Esophagus squamous epithelium (tissue), 5 donors: ENCODE measurements at regions not wholly inside any gene's neighbourhood (a gene's known extent, or its start where the extent isn't known, plus 50 kb on each side); places are given as distances from the start of the nearest gene placed in this dataset.

ENCODE experiments used
- DNase-seq: peaks from one replicate; lab custom pipeline; 2025; lab: John Stamatoyannopoulos, UW
- H3K27ac ChIP-seq, 4 donors: fragments of 200-600 bp; sonication (generic); one replicate each; pipeline ENCODE4 v1.5.1; 2016 to 2019; ENCODE audit warnings: mild to moderate bottlenecking in 1 of 4
- H3K27me3 ChIP-seq, 4 donors: fragments of 200-600 bp; sonication (generic); 1 replicate in 3 of 4; 2 replicates in 1 of 4; pipeline versions ENCODE4 v1.5.1 to v1.6.0; 2017 to 2021; ENCODE audit warnings: antibody characterized with exemption in 1 of 4
- H3K36me3 ChIP-seq, 3 donors: fragments of 200-600 bp; sonication (generic); one replicate each; pipeline ENCODE4 v1.5.1; 2016 to 2019
- H3K4me1 ChIP-seq, 3 donors: fragments of 200-600 bp; sonication (generic); one replicate each; pipeline ENCODE4 v1.5.1; 2017 to 2019
- H3K4me3 ChIP-seq, 4 donors: fragments of 200-600 bp; sonication (generic); 1 replicate in 3 of 4; 2 replicates in 1 of 4; pipeline ENCODE4 v1.5.1; 2016 to 2019; ENCODE audit warnings: mild to moderate bottlenecking in 2 of 4, moderate library complexity in 1 of 4
- H3K9me3 ChIP-seq, 3 donors: fragments of 200-600 bp; sonication (generic); one replicate each; pipeline ENCODE4 v1.5.1; 2016 to 2019
- CTCF ChIP-seq, 6 experiments: fragments of 450-650 bp in 4 of 6; fragments of 200-600 bp in 2 of 6; sonication (generic) in 2 of 6; IDR thresholded peaks; one replicate each; pipeline ENCODE4 v1.5.1; 2016 to 2019; ENCODE audit warnings: antibody characterized with exemption in 6 of 6, mild to moderate bottlenecking in 4 of 6, moderate library complexity in 4 of 6
- POLR2A ChIP-seq, 4 donors: fragments of 450-650 bp; IDR thresholded peaks; one replicate each; pipeline ENCODE4 v1.6.1; 2017; ENCODE audit warnings: antibody characterized with exemption in 4 of 4, mild to moderate bottlenecking in 4 of 4, moderate library complexity in 3 of 4
- WGBS, 2 donors: methylation state at CpG; one replicate each; pipeline ENCODE4 v1.1.5; 2018; 5-methylcytosine and 5-hydroxymethylcytosine counted together
- intact Hi-C: fragments of 100-400 bp; cut with DNase I; formaldehyde crosslinking; loops from one replicate; pipeline ENCODE4 v1.15.0; 2022
- donor health status: DM: yes; HTN: yes; CAD: no.

GRCh38 chr20:60957621-60958020 is 294.4 kb upstream of the CDH4 start:
- no peak for DNase-seq
- Histone ChIP-seq H3K9me3 (no peaks in the 10 kb centered on the region), H3K27ac (no peak overlapping the region), H3K36me3 (no peaks in the 10 kb centered on the region), H3K4me1 (no peaks in the 10 kb centered on the region), H3K27me3 (no peaks in the 10 kb centered on the region), H3K4me3 (no peak overlapping the region)
- intact Hi-C loops = no loop called here
- 63 to 69% methylated on average over 3 of the region's 3 CpGs for WGBS, 2 donors
- TF ChIP-seq CTCF (IDR thresholded peaks at IDR 0.05) (no peak), POLR2A (IDR thresholded peaks at IDR 0.05) (no peak)

DNA sequence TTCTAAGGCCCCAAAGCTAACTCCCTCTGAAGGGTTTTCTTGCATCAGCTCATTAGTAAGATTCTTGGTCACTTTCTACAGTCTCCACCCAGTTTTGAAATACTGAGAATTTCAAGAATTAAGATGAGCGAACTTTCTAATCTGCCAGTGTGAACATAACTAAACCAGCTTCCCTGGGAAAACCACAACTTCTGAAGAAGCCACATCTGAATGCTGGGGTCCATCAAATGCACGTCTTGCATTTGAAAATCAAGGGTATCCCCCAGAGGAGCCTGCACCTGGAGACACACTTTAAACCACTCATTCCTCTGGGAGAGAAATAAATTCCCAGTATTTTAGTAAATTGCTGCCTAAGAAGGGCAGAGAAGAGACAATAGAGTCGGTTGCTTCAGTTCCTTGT is 292.1 kb upstream of the CDH4 start:
- no peak for DNase-seq
- no peaks in the 10 kb centered on the region for H3K4me1 ChIP-seq
- H3K9me3 ChIP-seq = no peaks in the 10 kb centered on the region
- no peak for TF ChIP-seq CTCF (IDR thresholded peaks at IDR 0.05)
- no peak for TF ChIP-seq POLR2A (IDR thresholded peaks at IDR 0.05)
- intact Hi-C loops = no loop called here
- no peak overlapping the region for H3K4me3 ChIP-seq
- no peak overlapping the region for H3K27ac ChIP-seq
- 44 to 55% methylated on average over 3 of the region's 3 CpGs for WGBS, 2 donors
- no peaks in the 10 kb centered on the region for H3K27me3 ChIP-seq
- no peaks in the 10 kb centered on the region for H3K36me3 ChIP-seq

DNA sequence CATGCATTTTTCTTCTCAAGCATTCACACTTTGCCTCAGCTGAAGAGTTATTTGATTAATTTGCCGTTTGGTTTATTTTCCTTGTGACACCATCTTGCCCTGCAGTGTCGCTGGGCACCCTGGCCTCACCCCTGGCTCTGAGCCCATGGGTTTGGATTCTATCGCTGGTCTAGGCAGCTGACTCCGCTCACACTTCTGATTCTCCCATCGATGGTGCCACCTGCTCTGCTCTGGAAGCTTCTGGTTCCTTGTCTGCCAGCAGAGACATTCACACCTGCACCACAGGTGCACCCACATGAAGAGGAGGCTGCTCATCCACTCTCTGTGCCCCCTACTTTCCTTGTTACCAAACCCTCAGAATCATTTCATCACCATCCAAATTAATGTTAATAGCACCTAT is 291.6 kb upstream of the CDH4 start:
- no peak overlapping the region for H3K4me3 ChIP-seq
- WGBS, 2 donors = 83 to 90% methylated on average over 5 of the region's 5 CpGs
- no peaks in the 10 kb centered on the region for H3K9me3 ChIP-seq
- no peaks in the 10 kb centered on the region for H3K27me3 ChIP-seq
- H3K4me1 ChIP-seq = no peaks in the 10 kb centered on the region
- no peaks in the 10 kb centered on the region for H3K36me3 ChIP-seq
- no peak for DNase-seq
- TF ChIP-seq POLR2A (IDR thresholded peaks at IDR 0.05) (no peak), CTCF (IDR thresholded peaks at IDR 0.05) (no peak)
- H3K27ac ChIP-seq = no peak overlapping the region
- intact Hi-C loops = no loop called here

DNA sequence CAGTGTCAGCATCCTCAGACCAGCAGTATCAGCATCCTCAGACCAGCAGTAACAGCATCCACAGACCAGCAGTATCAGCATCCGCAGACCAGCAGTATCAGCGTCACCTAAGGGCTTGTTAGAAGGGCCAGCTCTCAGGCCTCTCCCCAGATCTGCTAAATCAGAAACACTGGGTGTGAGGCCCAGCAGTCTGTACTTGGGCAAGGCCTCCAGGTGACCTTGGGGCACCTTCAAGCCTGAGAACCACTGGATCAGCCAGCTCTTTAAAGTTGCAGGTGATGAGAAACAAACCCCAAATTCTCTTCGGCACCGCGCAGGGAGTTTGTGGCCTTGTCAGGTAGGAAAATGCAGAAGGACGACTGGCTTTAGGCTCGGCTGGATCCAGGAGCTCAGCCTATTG is 290.5 kb upstream of the CDH4 start:
- 93 to 100% methylated on average over 1 to 5 of the region's 7 CpGs for WGBS, 2 donors
- Histone ChIP-seq H3K4me3 (no peak overlapping the region), H3K27me3 (no peaks in the 10 kb centered on the region), H3K9me3 (no peaks in the 10 kb centered on the region), H3K36me3 (no peaks in the 10 kb centered on the region), H3K27ac (no peak overlapping the region), H3K4me1 (no peaks in the 10 kb centered on the region)
- TF ChIP-seq POLR2A (IDR thresholded peaks at IDR 0.05) (no peak), CTCF (IDR thresholded peaks at IDR 0.05) (no peak)
- intact Hi-C loops = no loop called here
- no peak for DNase-seq

DNA sequence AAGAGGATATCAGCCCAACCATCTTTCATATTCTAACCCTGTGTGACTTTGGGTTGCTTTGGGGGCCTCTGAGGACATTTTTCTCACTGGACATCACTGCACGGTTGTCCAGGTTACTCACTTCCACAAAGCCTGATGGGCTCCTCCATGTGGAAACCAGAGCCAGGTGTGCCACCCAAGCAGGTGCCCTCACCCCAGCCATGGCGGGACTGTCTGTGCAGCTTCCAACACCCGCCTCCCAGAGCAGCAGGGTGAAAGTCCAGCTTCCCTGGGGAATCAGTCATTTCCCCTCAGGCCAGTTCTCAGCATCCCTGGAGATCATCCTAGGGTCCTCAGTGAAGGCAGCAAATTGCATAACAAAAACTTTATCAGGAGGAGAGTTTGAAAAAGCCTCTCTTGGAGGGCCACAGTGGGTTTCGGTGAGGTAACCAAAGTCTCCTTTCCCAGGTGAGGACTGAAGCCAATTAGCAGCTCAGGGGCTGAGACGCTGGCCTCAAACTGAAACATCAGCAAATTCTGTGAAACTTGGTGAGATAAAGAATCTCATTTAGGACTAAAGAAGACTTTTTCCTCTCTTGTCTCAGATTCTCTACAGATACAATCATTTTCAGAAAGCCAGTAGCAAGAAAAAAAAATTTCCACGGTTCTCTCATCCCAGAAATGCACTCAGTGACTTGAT is 289.6 kb upstream of the CDH4 start:
- no peaks in the 10 kb centered on the region for H3K9me3 ChIP-seq
- no peak overlapping the region for H3K4me3 ChIP-seq
- 59 to 72% methylated on average over 4 of the region's 6 CpGs for WGBS, 2 donors
- H3K36me3 ChIP-seq = no peaks in the 10 kb centered on the region
- no peak overlapping the region for H3K27ac ChIP-seq
- H3K4me1 ChIP-seq = no peaks in the 10 kb centered on the region
- H3K27me3 ChIP-seq = no peaks in the 10 kb centered on the region
- TF ChIP-seq POLR2A (IDR thresholded peaks at IDR 0.05) = no peak
- intact Hi-C loops = no loop called here
- no peak for DNase-seq

DNA sequence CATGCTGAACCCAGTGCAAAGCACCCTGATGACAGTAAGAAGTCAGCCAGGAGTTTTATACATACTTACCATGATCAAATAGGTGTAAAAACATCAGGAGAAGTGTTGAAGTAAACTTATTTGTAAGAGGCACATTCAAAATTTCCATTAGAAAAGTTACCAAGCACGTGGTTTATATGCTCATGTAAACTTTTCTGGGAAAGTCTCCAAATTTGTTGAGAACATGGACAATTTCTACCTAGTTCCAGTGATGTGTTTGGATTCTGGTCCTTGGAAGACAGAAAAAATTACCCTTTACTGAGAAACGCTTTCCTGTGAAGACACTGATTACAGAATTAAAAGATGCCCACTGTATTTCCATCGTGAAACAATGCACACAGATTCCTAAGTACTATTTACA is 288.9 kb upstream of the CDH4 start:
- no peaks in the 10 kb centered on the region for H3K36me3 ChIP-seq
- no peaks in the 10 kb centered on the region for H3K27me3 ChIP-seq
- H3K27ac ChIP-seq = no peak overlapping the region
- no peaks in the 10 kb centered on the region for H3K9me3 ChIP-seq
- intact Hi-C loops = no loop called here
- H3K4me3 ChIP-seq = no peak overlapping the region
- no peaks in the 10 kb centered on the region for H3K4me1 ChIP-seq
- WGBS, 2 donors = 13 to 17% methylated on average over 3 of the region's 3 CpGs
- no peak for DNase-seq
- no peak for TF ChIP-seq CTCF (IDR thresholded peaks at IDR 0.05)
- TF ChIP-seq POLR2A (IDR thresholded peaks at IDR 0.05) = no peak
